GM21528 (cell line): ENCODE measurements at regions not wholly inside any gene's neighbourhood (a gene's known extent, or its start where the extent isn't known, plus 50 kb on each side); places are given as distances from the start of the nearest gene placed in this dataset.
"Not testable (repeated sequence)": the region's sequence is repeated elsewhere in the genome, so short reads cannot be mapped to it uniquely, and the experiment has no call there.

Experiments
- ATAC-seq: cut with Tn5 transposase; IDR thresholded peaks from one replicate; pipeline ENCODE4 v1.9.1; 2021; ENCODE audit warnings: mild to moderate bottlenecking, moderate library complexity; ENCODE audit not compliant: unreplicated experiment, low FRiP score

DNA sequence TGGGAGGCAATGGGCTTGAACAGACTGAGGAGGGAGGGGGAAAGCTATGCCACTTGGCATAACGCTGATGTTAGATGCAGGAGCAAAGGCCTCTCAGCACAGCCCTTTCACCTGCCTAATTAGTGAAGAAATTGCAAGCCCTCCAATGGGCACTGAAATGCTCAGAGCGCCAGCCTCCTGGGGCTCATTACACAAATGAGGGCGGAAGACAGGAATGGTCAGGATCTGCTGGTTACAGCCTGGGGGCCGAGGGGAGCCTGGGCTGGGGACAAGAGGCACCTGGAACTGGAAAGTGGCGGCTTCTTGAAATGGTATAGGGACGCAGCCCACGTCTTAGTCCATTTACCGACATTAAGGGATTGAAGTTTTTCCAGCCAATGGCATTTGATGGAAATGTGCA, 50.2 kb upstream of the PLET1 start:
- ATAC-seq, result no peak

DNA sequence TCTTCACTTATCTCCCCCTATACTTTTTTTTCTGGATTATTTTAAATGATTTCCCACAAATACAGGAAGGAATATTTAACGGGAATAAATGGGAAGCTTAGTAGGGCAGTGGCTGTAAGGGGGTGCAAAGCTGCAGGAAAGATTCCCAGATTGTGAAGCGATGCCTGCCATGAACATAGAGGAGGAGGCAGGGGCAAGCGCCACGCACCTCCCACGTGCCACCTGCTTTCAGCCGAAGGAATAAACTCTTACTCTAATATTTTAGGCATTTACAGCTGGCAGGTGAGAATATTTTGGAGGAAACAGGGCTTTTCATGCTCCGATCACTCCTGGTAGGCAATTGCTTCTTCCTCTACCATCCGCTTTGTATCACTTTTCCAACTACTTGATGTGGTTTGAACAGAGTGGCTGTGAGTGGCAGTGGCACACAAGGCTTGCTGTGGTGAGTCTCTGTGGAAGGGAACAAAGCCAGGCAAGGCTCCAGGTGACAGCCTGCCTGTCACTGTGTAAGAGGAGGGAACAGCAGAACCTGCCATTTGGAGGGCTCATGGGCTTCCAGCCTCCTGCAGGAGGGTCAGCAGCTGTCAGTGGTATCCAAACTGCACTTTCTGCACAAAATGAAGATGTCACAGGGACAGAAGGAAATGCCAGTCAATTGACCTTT, 54.5 kb upstream of the PLET1 start:
- no peak for ATAC-seq

DNA sequence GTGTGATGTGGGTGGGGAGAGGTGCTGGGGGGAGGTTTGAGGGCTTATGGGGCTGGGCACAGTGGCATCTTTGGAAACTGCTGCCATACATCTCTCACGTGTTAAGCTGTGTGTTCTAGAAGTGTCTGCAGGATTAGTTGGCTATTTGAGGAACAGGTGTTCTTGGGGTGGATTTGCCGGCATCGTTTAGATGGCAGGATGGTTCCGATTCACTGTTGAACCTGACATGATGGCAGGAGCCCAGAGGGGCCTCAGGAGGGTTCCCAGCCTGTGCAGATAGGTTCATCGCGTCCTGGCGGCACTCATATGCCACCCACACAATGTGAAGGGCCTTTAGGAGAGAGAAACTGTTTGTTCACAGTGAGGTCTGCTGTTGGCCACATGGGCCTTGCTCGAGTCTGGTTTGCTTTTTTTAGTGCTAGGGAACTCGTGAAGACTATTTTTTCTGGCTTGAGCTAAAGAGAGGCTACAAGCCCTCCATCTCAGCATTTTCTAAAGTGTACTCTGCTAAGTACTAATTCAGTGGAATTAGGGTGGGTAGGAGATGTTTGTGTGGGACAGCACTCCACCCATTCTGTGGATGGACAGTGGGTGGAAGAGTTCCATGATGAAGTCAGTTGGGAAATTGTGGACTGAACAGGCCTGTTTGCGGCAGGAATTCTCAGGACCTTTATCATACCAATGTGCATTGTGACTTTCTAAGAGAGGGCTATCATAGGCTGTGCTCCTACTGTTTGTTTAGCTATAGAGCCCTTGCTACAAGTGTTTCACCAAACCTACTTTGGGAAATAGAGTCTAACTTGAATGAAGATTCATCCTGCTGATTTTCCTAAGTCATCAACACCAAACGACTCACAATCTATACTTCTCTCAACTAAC, 55.4 kb upstream of the PLET1 start:
- ATAC-seq, result no peak

- no peak for ATAC-seq
Measured at GRCh38 chr11:112316971-112317370, 56.3 kb upstream of the PLET1 start.

- no peak for ATAC-seq
Measured at GRCh38 chr11:112318184-112318591, 57.5 kb upstream of the PLET1 start.

GRCh38 chr11:112318661-112319060, 58.0 kb upstream of the PLET1 start:
- ATAC-seq, result no peak

GRCh38 chr11:112320668-112321067, 60.0 kb upstream of the PLET1 start:
- no peak for ATAC-seq

- no peak for ATAC-seq
Measured at GRCh38 chr11:112321501-112322172, 61.0 kb upstream of the PLET1 start.

- no peak for ATAC-seq
Measured at GRCh38 chr11:112322173-112322790, 61.6 kb upstream of the PLET1 start.

DNA sequence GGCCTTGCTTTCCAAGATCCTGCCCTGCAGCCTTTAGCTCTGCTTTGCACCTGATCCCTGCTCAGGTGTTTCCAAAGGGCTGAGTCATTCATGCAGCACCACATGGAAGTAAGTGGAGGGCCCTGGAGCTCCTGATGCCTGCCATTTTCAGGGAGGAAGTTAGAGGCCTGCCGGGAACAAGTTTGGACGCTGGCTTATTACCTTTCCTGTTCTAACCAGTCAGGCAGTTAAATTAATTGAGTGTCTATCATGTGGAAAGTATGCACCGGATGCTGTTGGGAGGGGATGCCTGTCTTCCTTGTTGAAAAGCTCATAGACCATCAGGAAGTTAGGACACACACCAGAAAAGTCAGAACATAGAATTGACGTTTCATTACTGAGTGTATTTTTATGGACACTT, 73.7 kb upstream of the PLET1 start:
- ATAC-seq, result no peak

DNA sequence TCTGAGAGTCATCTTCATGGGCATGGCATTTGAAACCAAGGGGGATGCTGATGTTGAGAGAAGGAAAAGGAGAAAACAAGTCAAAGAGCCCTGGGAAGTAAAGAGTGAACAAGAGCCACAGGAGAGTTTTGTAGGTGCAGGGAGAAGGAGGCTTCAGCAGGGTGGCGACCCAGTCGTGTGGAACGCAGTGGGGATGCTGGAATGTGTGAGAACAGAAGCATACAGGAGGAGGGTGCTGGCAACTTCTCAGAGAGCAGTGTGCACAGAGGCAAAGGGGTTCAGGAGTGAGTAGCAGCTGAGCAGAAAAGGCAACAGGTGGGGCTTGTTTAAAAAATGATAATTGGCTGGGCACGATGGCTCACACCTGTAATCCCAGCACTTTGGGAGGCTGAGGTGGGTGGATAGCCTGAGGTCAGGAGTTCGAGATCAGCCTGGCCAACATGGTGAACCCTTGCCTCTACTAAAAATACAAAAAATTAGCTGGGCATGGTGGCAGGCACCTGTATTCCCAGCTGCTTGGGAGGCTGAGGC, 75.8 kb upstream of the PLET1 start:
- no peak for ATAC-seq

- ATAC-seq, result no peak
Measured at GRCh38 chr11:112339566-112339965, 78.9 kb upstream of the PLET1 start.

GRCh38 chr11:112343368-112344039, 82.8 kb upstream of the PLET1 start:
- no peak for ATAC-seq

GRCh38 chr11:112344040-112344413, 83.4 kb upstream of the PLET1 start:
- ATAC-seq, result no peak

- no peak for ATAC-seq
Measured at GRCh38 chr11:112345166-112345565, 84.5 kb upstream of the PLET1 start.

DNA sequence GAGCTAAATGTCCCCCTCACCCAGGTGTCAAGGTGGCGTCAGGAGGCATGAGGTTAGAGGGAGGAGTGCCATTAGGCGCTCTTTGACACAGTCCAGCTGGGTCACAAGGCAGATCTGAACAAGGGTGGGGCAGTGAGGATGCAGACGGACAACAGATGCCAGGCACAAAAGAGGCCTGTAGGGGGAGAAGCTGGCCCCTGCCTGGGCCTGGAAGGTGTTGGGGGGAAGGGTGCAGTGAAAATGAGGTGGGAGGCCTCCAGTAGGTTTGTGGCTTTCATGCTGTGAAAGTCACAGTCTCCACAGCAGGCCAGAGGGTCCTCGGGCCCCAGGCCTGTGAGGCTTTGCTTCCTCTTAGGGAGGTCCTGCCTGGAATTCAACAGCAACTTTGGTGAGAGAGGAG, 85.0 kb upstream of the PLET1 start:
- ATAC-seq, result no peak

- no peak for ATAC-seq
Measured at GRCh38 chr11:112346586-112346985, 85.9 kb upstream of the PLET1 start.

DNA sequence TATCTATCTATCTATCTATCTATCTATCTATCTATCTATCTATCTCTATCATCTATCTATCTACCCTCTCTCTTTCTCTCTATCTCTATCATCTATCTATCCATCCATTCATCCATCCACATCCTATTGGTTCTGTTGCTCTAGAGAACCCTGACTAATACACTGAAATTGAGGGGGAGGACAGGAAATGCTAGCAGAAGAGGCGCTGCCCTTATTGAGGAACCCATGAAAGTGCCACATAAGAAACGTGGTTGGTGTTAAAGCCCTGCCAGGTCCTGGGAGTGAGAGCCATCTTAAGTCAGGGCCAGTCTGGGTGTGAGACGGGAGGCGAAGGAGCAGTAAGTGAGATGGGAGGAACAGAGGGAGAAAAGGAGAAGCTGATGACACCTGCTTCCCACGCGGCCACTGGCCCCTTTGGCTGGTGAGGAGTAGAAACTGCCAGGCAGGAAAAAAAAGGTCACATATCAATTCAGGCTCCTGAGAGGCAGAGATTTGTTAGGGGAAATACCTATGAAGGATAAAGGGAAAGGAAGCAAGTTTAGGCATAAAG, 87.9 kb upstream of the PLET1 start:
- ATAC-seq, result no peak

GRCh38 chr11:112351423-112351822, 90.8 kb upstream of the PLET1 start:
- ATAC-seq, result not testable (repeated sequence)

DNA sequence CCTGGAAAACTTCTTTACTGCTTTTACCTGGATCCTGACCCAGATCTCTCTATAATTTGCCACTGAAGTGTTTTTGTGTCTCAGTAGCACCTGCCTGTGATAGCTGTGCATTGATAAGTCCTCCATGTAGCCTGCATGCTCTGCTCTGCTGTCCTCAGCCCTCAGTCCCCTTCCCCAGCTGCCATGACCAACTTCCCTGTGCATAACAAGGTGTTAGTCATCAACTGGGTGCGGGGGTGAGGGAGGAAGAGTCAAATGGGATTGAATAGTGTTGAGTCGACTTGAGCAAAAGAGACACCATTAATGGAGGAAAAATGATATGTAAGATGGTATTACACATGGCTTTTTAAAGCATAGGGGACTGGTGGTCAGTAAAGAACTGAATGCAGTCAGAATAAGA, 92.2 kb upstream of the PLET1 start:
- ATAC-seq, result no peak
